Lower leg skin (tissue), 3 donors: ENCODE measurements at regions not wholly inside any gene's neighbourhood (a gene's known extent, or its start where the extent isn't known, plus 50 kb on each side); places are given as distances from the start of the nearest gene placed in this dataset.

Experiments used
- CTCF ChIP-seq, 3 donors: fragments of 450-650 bp; IDR thresholded peaks; one replicate each; pipeline ENCODE4 v1.5.1; 2016; ENCODE audit warnings: antibody characterized with exemption in 3 of 3, mild to moderate bottlenecking in 3 of 3, moderate library complexity in 2 of 3
- POLR2A ChIP-seq, 2 donors: fragments of 450-650 bp; IDR thresholded peaks; one replicate each; pipeline ENCODE4 v1.6.1; 2016 to 2017; ENCODE audit warnings: antibody characterized with exemption in 2 of 2, mild to moderate bottlenecking in 1 of 2, moderate library complexity in 1 of 2

- TF ChIP-seq CTCF (IDR thresholded peaks at IDR 0.05) = no peak
- TF ChIP-seq POLR2A (IDR thresholded peaks at IDR 0.05) = no peak
Observed at GRCh38 chr5:105263515-105263914, 1700.9 kb upstream of the NUDT12 start.
